Tibial nerve (tissue), 4 donors: ENCODE measurements at regions not wholly inside any gene's neighbourhood (a gene's known extent, or its start where the extent isn't known, plus 50 kb on each side); places are given as distances from the start of the nearest gene placed in this dataset.

Source experiments
- DNase-seq, 2 donors: peaks; one replicate each; pipeline ENCODE4 v3.0.0-alpha.2; 2019; ENCODE audit warnings: low spot score in 2 of 2
- H3K27ac ChIP-seq, 4 donors: fragments of 200-600 bp; sonication (generic) in 3 of 4; one replicate each; pipeline ENCODE4 v1.5.1; 2017 to 2019; ENCODE audit warnings: mild to moderate bottlenecking in 1 of 4
- H3K27me3 ChIP-seq, 2 donors: fragments of 200-600 bp; sonication (generic) in 1 of 2; one replicate each; pipeline versions ENCODE4 v1.5.1 to v1.6.0; 2017 to 2019
- H3K36me3 ChIP-seq, 3 donors: fragments of 200-600 bp; sonication (generic); one replicate each; pipeline ENCODE4 v1.5.1; 2018 to 2019
- H3K4me1 ChIP-seq, 4 donors: fragments of 200-600 bp; sonication (generic) in 3 of 4; one replicate each; pipeline ENCODE4 v1.5.1; 2017 to 2019
- H3K4me3 ChIP-seq, 4 donors: fragments of 200-600 bp; sonication (generic) in 3 of 4; one replicate each; pipeline ENCODE4 v1.5.1; 2017 to 2019; ENCODE audit warnings: mild to moderate bottlenecking in 1 of 4, moderate library complexity in 1 of 4
- H3K9me3 ChIP-seq, 4 donors: fragments of 200-600 bp; sonication (generic) in 3 of 4; one replicate each; pipeline ENCODE4 v1.5.1; 2017 to 2019
- CTCF ChIP-seq, 5 experiments: fragments of 200-600 bp in 3 of 5; fragments of 450-650 bp in 2 of 5; sonication (generic) in 3 of 5; IDR thresholded peaks; one replicate each; pipeline ENCODE4 v1.5.1; 2016 to 2019; ENCODE audit warnings: antibody characterized with exemption in 5 of 5, mild to moderate bottlenecking in 3 of 5, moderate library complexity in 2 of 5
- EP300 ChIP-seq, 2 donors: sonication (generic); formaldehyde crosslinking; IDR thresholded peaks; one replicate each; pipeline ENCODE4 v1.6.1; 2017; ENCODE audit warnings: antibody characterized with exemption in 2 of 2, mild to moderate bottlenecking in 1 of 2
- POLR2A ChIP-seq, 2 donors: fragments of 450-650 bp; IDR thresholded peaks; one replicate each; pipeline ENCODE4 v1.6.1; 2017; ENCODE audit warnings: antibody characterized with exemption in 2 of 2, mild to moderate bottlenecking in 2 of 2, moderate library complexity in 2 of 2
- WGBS, 2 donors: methylation state at CpG; one replicate each; pipeline ENCODE4 v1.1.5; 2018; 5-methylcytosine and 5-hydroxymethylcytosine counted together

DNA sequence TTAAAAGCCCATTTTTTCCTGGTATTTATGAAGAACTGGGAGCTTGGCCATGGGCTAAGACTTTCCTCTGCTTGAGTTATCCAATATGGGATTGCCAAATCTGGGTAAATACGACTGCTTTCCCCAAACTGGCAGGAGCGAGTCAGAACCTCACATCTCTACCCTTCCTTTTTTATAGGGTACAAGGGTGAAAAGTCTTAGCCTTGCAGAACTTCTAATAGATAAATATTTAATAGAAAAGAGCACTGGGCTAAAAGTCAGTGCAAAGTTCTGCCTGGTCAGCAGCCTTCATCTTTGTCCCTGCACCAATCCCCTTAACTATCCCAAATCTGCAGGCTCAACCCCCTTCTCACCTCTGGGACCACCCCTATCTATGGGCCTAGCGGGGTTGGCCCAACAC is 61.6 kb upstream of the ACSL1 start:
- no peak overlapping the region for H3K27ac ChIP-seq
- 84 to 96% methylated on average over 3 of the region's 3 CpGs for WGBS, 2 donors
- TF ChIP-seq EP300 (IDR thresholded peaks at IDR 0.05) (no peak), CTCF (IDR thresholded peaks at IDR 0.05) (no peak), POLR2A (IDR thresholded peaks at IDR 0.05) (no peak)

GRCh38 chr4:184887947-184888346 is 62.2 kb upstream of the ACSL1 start:
- Histone ChIP-seq H3K27me3 (no peaks in the 10 kb centered on the region), H3K27ac (no peak overlapping the region), H3K9me3 (no peaks in the 10 kb centered on the region), H3K4me3 (no peak overlapping the region), H3K36me3 (no peaks in the 10 kb centered on the region), H3K4me1 (no peaks in the 10 kb centered on the region)
- WGBS, 2 donors: 95 to 97% methylated on average over 6 of the region's 6 CpGs
- TF ChIP-seq POLR2A (IDR thresholded peaks at IDR 0.05) (no peak), CTCF (IDR thresholded peaks at IDR 0.05) (no peak), EP300 (IDR thresholded peaks at IDR 0.05) (no peak)
- no peak for DNase-seq

More for the DNA sequence above, 61.6 kb upstream of the ACSL1 start:
- no peak for DNase-seq
- no peaks in the 10 kb centered on the region for H3K9me3 ChIP-seq
- H3K4me1 ChIP-seq: no peaks in the 10 kb centered on the region
- H3K27me3 ChIP-seq: no peaks in the 10 kb centered on the region
- H3K36me3 ChIP-seq: no peaks in the 10 kb centered on the region
- no peak overlapping the region for H3K4me3 ChIP-seq

DNA sequence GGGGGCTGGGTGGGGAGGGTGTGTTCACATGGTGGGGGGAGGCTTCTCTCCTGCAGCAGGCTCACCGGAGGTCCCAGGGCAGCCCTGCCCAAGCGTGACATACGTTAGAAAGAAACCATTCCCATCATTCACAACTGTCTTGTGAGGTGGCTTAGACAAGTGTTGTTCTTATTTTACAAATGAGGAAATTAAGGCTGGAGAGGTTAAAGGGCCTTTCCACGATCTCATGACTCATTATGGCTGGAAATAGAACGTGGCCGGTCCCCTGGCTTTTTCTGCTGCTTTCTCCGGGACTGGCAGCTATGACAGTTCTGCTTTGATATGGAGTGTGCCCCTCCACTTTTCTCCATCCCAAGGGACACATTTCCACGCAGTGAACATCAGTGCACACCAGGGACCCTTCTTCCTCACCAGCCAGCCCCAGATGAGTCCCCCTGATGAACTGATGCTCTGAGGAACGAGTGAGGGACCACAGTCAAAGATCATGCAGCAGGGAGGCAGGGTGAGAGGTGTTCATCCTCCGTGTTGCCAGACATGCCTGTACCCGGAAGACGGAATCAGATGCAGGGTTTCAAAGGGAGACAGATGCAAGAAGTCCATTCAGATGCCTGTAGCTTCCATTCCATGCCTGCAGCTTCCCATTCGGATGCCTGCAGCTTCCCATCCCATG is 64.0 kb upstream of the ACSL1 start:
- TF ChIP-seq CTCF (IDR thresholded peaks at IDR 0.05): no peak
- no peak for TF ChIP-seq EP300 (IDR thresholded peaks at IDR 0.05)
- no peak for TF ChIP-seq POLR2A (IDR thresholded peaks at IDR 0.05)
- peaks cover 0 to 9% (median 0%) of the 10 kb centered on the region in 4 donors for H3K9me3 ChIP-seq
- no peaks in the 10 kb centered on the region for H3K4me1 ChIP-seq
- WGBS, 2 donors: 49 to 59% methylated on average over 13 of the region's 13 CpGs
- H3K4me3 ChIP-seq: no peak overlapping the region
- H3K27me3 ChIP-seq: no peaks in the 10 kb centered on the region
- no peaks in the 10 kb centered on the region for H3K36me3 ChIP-seq
- no peak overlapping the region for H3K27ac ChIP-seq
- DNase-seq: no peak

DNA sequence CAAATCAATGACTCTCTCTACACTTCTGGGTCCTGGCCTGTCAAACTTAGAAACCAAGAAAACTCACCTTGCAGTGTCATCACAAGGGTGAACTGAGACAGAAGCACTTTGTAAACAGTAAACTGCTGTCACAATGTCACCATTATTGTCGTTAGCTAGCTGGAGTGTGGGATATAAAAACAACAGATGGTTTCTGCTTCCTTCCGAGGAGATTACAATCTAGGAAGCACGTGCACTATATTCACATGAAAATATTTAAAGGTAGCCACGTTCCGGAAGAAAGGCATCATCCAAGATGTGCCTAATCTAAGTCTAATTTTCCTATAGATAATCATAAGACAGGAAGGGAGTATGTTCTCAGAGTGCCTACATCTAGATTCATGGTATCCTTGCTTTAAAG is 64.7 kb upstream of the ACSL1 start:
- Histone ChIP-seq H3K36me3 (no peaks in the 10 kb centered on the region), H3K27me3 (no peaks in the 10 kb centered on the region), H3K9me3 (peaks cover 0 to 9% (median 0%) of the 10 kb centered on the region in 4 donors), H3K4me3 (no peak overlapping the region), H3K4me1 (no peaks in the 10 kb centered on the region), H3K27ac (no peak overlapping the region)
- WGBS, 2 donors: 37 to 42% methylated on average over 5 of the region's 5 CpGs
- TF ChIP-seq EP300 (IDR thresholded peaks at IDR 0.05): no peak
- no peak for TF ChIP-seq POLR2A (IDR thresholded peaks at IDR 0.05)
- no peak for TF ChIP-seq CTCF (IDR thresholded peaks at IDR 0.05)
- no peak for DNase-seq

DNA sequence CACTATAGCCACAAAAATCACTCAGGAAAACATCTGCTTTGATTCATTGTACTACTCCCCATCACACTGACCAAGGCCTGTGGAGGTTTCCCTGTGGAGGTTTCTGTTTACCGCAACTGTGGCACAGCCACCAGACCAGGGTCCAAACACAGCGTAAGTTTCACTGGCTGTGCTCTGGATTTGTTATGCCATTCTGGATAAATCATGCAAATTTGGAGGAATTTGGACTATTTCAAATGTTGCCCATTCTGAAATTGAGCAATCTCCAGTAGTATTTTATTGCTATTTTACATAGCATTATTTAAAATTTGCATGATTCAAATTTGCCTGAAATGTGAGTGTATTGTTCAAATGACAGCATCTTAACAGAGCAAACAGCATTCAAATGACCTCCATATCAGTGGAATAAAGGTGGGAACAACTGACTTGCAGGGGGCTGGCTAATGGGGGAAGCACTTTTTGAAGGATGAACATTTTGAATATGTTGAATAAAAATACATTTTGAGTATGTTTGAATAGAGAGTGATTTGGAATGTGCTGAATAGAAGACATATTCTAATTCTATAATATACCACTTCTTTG is 66.1 kb upstream of the ACSL1 start:
- Histone ChIP-seq H3K36me3 (no peaks in the 10 kb centered on the region), H3K9me3 (peaks cover 0 to 9% (median 0%) of the 10 kb centered on the region in 4 donors), H3K27ac (no peak overlapping the region), H3K4me1 (no peaks in the 10 kb centered on the region), H3K4me3 (no peak overlapping the region), H3K27me3 (no peaks in the 10 kb centered on the region)
- TF ChIP-seq EP300 (IDR thresholded peaks at IDR 0.05) (no peak), CTCF (IDR thresholded peaks at IDR 0.05) (no peak), POLR2A (IDR thresholded peaks at IDR 0.05) (no peak)
- 85 to 92% methylated on average over 2 of the region's 2 CpGs for WGBS, 2 donors
- no peak for DNase-seq
